ENCODE measurements at regions not wholly inside any gene's neighbourhood (a gene's known extent, or its start where the extent isn't known, plus 50 kb on each side); places are given as distances from the start of the nearest gene placed in this dataset.

DNA sequence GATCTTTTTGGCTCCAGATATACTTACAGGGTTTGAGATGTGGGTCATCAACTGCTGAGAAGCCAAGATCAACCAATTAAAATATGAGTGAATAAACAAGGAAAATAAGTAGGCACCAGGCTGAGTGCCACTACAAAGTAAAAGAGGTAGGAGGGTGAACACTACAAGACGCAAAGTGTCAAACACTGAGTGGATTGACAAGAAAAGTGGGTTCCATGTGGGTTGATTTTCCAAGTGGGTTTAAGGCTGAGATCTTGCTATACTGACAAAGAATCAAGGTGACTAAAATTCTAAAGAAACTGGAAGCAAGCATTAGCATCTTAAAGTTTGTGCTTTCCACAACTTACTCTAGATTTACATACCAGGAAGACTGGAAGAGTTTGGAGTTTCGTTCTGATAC is 160.4 kb upstream of the SPACA1 start:
- H2AFZ ChIP-seq (ENCODE audit: low read length) = no peak overlapping the region; the same call in 1 of the 2 replicates
- no peaks in the 10 kb centered on the region for H3K79me2 ChIP-seq (ENCODE audit: insufficient read depth, low read depth, low read length)
- H3K9me2 ChIP-seq (ENCODE audit: insufficient read depth, low read length) = no peaks in the 10 kb centered on the region
- intact Hi-C loops (cut with micrococcal nuclease; ENCODE audit: unreplicated experiment) = no loop called here
- peaks cover 62% of the 10 kb centered on the region for H3K36me3 ChIP-seq (ENCODE audit: insufficient read depth, low read length)
- H3K4me2 ChIP-seq (ENCODE audit: low read length) = no peak overlapping the region
- peaks cover 66% of the 10 kb centered on the region for H3K9me3 ChIP-seq (ENCODE audit: low read length)
- DNase-seq (ENCODE audit: low spot score) = no peak
- H3K4me3 ChIP-seq (ENCODE audit: low read depth, low read length, poor library complexity, severe bottlenecking) = no peak overlapping the region
- no peak overlapping the region for H3K27ac ChIP-seq (ENCODE audit: low read depth, low read length, poor library complexity, severe bottlenecking)
- ChIA-PET CTCF (ENCODE audit: unreplicated experiment) (no interaction called here), POLR2A (interaction anchor here (0.8 to 1.1 kb wide), 3 partner anchors 18 to 56 kb away, joined by 3 to 4 read pairs (median 3); no protein-coding TSS in a partner anchor)
- H4K20me1 ChIP-seq (ENCODE audit: insufficient read depth, low read length) = no peaks in the 10 kb centered on the region
- no TSS peak for BruUV-seq (replicated peaks)
- TF ChIP-seq, protein P1, sequence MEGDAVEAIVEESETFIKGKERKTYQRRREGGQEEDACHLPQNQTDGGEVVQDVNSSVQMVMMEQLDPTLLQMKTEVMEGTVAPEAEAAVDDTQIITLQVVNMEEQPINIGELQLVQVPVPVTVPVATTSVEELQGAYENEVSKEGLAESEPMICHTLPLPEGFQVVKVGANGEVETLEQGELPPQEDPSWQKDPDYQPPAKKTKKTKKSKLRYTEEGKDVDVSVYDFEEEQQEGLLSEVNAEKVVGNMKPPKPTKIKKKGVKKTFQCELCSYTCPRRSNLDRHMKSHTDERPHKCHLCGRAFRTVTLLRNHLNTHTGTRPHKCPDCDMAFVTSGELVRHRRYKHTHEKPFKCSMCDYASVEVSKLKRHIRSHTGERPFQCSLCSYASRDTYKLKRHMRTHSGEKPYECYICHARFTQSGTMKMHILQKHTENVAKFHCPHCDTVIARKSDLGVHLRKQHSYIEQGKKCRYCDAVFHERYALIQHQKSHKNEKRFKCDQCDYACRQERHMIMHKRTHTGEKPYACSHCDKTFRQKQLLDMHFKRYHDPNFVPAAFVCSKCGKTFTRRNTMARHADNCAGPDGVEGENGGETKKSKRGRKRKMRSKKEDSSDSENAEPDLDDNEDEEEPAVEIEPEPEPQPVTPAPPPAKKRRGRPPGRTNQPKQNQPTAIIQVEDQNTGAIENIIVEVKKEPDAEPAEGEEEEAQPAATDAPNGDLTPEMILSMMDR (conservative IDR thresholded peaks at IDR 0.05; ENCODE audit: low read length) = no peak
- TF ChIP-seq EZH2phosphoT487 (IDR thresholded peaks at IDR 0.05; ENCODE audit: borderline replicate concordance, low read depth, low read length) = no peak
- peaks cover 25% of the 10 kb centered on the region for H3K4me1 ChIP-seq (ENCODE audit: insufficient read depth, low read length, poor library complexity, severe bottlenecking)

DNA sequence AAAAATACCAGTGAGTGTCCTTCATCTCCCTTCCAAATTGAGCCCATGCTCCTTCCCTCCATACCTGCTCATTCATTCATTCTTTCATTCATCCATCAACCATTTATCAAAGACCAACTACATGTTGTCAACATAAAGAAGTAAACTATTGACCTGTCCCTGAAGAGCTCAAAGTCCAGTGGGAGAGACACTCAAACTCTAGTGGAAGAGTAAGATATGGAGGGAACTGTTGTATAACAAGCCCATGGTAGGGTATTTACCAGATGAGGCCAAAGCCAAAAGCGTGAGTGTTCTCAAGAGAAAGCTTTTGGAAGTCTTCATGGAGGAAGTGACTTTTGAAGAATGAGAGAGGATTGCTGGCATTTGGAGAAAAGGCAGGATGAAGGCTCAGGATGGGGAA is 163.4 kb upstream of the SPACA1 start:
- Histone ChIP-seq H3K36me3 (ENCODE audit: insufficient read depth, low read length) (peaks cover 66% of the 10 kb centered on the region), H3K9me3 (ENCODE audit: low read length) (peaks cover 73% of the 10 kb centered on the region), H4K20me1 (ENCODE audit: insufficient read depth, low read length) (no peaks in the 10 kb centered on the region), H3K27ac (ENCODE audit: low read depth, low read length, poor library complexity, severe bottlenecking) (no peak overlapping the region), H3K79me2 (ENCODE audit: insufficient read depth, low read depth, low read length) (no peaks in the 10 kb centered on the region), H3K9me2 (ENCODE audit: insufficient read depth, low read length) (no peaks in the 10 kb centered on the region), H2AFZ (ENCODE audit: low read length) (no peak overlapping the region), H3K4me1 (ENCODE audit: insufficient read depth, low read length, poor library complexity, severe bottlenecking) (peaks cover 41% of the 10 kb centered on the region), H3K4me3 (ENCODE audit: low read depth, low read length, poor library complexity, severe bottlenecking) (no peak overlapping the region), H3K4me2 (ENCODE audit: low read length) (no peak overlapping the region)
- DNase-seq (ENCODE audit: low spot score) = no peak
- POLR2A ChIA-PET = interaction anchor here (0.9 to 12.1 kb wide), 7 partner anchors 13 to 416 kb away, joined by 3 to 318 read pairs (median 4); no protein-coding TSS in a partner anchor
- CTCF ChIA-PET (ENCODE audit: unreplicated experiment) = interaction anchor here (1.0 to 1.1 kb wide), 2 partner anchors 17 to 20 kb away, joined by 3 read pairs; no protein-coding TSS in a partner anchor
- intact Hi-C loops (cut with micrococcal nuclease; ENCODE audit: unreplicated experiment) = no loop called here
- BruUV-seq (replicated peaks) = no TSS peak
- TF ChIP-seq, protein P1 (conservative IDR thresholded peaks at IDR 0.05; ENCODE audit: low read length) = no peak
- no peak for TF ChIP-seq EZH2phosphoT487 (IDR thresholded peaks at IDR 0.05; ENCODE audit: borderline replicate concordance, low read depth, low read length)

DNA sequence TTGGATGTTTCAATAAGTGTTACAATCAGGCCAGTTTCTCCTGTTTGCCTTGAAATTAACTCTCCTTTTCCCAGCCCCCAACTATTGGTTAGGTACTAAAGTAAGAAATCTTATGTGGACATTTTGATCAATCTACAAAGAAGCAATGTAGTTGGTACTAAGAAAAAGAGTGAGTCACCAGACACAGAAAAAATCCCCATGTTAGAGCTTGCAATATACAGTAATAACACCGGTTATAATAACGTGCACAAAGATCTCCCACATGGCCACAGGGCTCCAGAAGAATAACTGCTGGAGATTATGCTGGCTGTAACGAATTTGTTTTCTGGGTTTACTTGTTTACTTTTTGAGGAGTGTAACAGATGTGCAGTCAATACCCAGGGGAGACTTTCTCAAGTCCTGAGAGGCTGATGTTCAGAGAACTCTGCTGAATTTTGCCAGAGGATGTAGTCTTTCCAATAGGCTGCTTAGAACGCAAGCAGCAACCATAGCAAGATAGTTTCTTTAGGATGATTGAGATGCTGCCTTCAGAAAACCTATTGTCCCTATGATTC is 166.2 kb upstream of the SPACA1 start:
- POLR2A ChIA-PET = interaction anchor here (1.0 to 12.1 kb wide), 12 partner anchors 9 to 1475 kb away, joined by 3 to 318 read pairs (median 13); no protein-coding TSS in a partner anchor
- no peak for TF ChIP-seq EZH2phosphoT487 (IDR thresholded peaks at IDR 0.05; ENCODE audit: borderline replicate concordance, low read depth, low read length)
- TF ChIP-seq, protein P1 (conservative IDR thresholded peaks at IDR 0.05; ENCODE audit: low read length) = no peak
- H3K27ac ChIP-seq (ENCODE audit: low read depth, low read length, poor library complexity, severe bottlenecking) = peak overlapping the region; percentile 99
- H2AFZ ChIP-seq (ENCODE audit: low read length) = peak overlapping the region; percentile 41; the same call in 1 of the 2 replicates
- H3K4me2 ChIP-seq (ENCODE audit: low read length) = peak overlapping the region; percentile 63; the same call in 1 of the 2 replicates
- H3K4me3 ChIP-seq (ENCODE audit: low read depth, low read length, poor library complexity, severe bottlenecking) = peak overlapping the region; percentile 11
- no peaks in the 10 kb centered on the region for H3K79me2 ChIP-seq (ENCODE audit: insufficient read depth, low read depth, low read length)
- peaks cover 75% of the 10 kb centered on the region for H3K36me3 ChIP-seq (ENCODE audit: insufficient read depth, low read length)
- BruUV-seq (replicated peaks) = no TSS peak
- H3K9me3 ChIP-seq (ENCODE audit: low read length) = peaks cover 72% of the 10 kb centered on the region
- intact Hi-C loops (cut with micrococcal nuclease; ENCODE audit: unreplicated experiment) = no loop called here
- H3K4me1 ChIP-seq (ENCODE audit: insufficient read depth, low read length, poor library complexity, severe bottlenecking) = peaks cover 62% of the 10 kb centered on the region
- no peaks in the 10 kb centered on the region for H3K9me2 ChIP-seq (ENCODE audit: insufficient read depth, low read length)
- DNase-seq (ENCODE audit: low spot score) = peak; percentile 52
- H4K20me1 ChIP-seq (ENCODE audit: insufficient read depth, low read length) = no peaks in the 10 kb centered on the region
- CTCF ChIA-PET (ENCODE audit: unreplicated experiment) = interaction anchor here (1.0 to 2.6 kb wide), 3 partner anchors 8 to 40 kb away, joined by 3 to 9 read pairs (median 4); no protein-coding TSS in a partner anchor
